ENCODE measurements at regions not wholly inside any gene's neighbourhood (a gene's known extent, or its start where the extent isn't known, plus 50 kb on each side); places are given as distances from the start of the nearest gene placed in this dataset.

GRCh38 chr5:101935086-101935485 is 361.0 kb downstream of the SLCO4C1 start:
- no peak for DNase-seq
- Histone ChIP-seq H4K5ac (ENCODE audit: insufficient read length, low read depth, low read length) (no peak overlapping the region), H3K4ac (ENCODE audit: low read depth, low read length) (no peak overlapping the region), H2BK20ac (ENCODE audit: low read depth, low read length, poor library complexity, severe bottlenecking) (no peak overlapping the region), H4K20me1 (ENCODE audit: control insufficient read depth, insufficient read depth, insufficient read length) (no peaks in the 10 kb centered on the region), H3K4me1 (ENCODE audit: insufficient read depth, low read length) (no peaks in the 10 kb centered on the region), H3K4me2 (ENCODE audit: insufficient read depth, insufficient read length, low read length) (no peak overlapping the region), H3K23me2 (ENCODE audit: insufficient read length, low read depth, low read length, poor library complexity, severe bottlenecking) (no peaks in the 10 kb centered on the region), H2AK5ac (ENCODE audit: insufficient read length, low read length) (no peak overlapping the region), H3K27ac (ENCODE audit: insufficient read length, low read depth, low read length) (no peak overlapping the region), H2BK5ac (ENCODE audit: insufficient read length, low read length) (no peak overlapping the region), H2BK120ac (ENCODE audit: low read depth, low read length, poor library complexity, severe bottlenecking) (no peak overlapping the region), H3K9me3 (ENCODE audit: control insufficient read depth, low read depth, low read length) (no peaks in the 10 kb centered on the region), H3K9ac (ENCODE audit: extremely low read depth, insufficient read length, low read length) (no peak overlapping the region), H2AFZ (ENCODE audit: low read length) (no peak overlapping the region), H3K23ac (ENCODE audit: insufficient read length, low read depth, low read length) (no peak overlapping the region), H4K91ac (ENCODE audit: insufficient read length, low read depth, low read length) (no peak overlapping the region), H3K79me2 (ENCODE audit: insufficient read depth, low read length) (no peaks in the 10 kb centered on the region), H3K27me3 (ENCODE audit: insufficient read depth, low read length) (no peaks in the 10 kb centered on the region), H3K79me1 (ENCODE audit: insufficient read depth, low read depth, low read length, poor library complexity, severe bottlenecking) (no peaks in the 10 kb centered on the region), H2BK15ac (ENCODE audit: low read depth, low read length) (no peak overlapping the region), H3T11ph (ENCODE audit: low read length) (no peak overlapping the region), H2BK12ac (ENCODE audit: insufficient read length, low read depth, low read length) (no peak overlapping the region), H3K56ac (ENCODE audit: insufficient read length, low read depth, low read length) (no peak overlapping the region), H3K14ac (ENCODE audit: insufficient read depth, low read length) (no peak overlapping the region), H3K18ac (ENCODE audit: insufficient read length, low read depth, low read length) (no peak overlapping the region), H4K8ac (replicated peaks; ENCODE audit: insufficient read length, low read depth, low read length) (no peak overlapping the region)
- Mint-ChIP-seq H3K27me3 (ENCODE audit: low read depth) (peaks cover 2% of the 10 kb centered on the region), H3K9me3 (no peaks in the 10 kb centered on the region), H3K27ac (no peak overlapping the region), H3K36me3 (ENCODE audit: insufficient read depth in 1 of 3, low read depth in 3 of 3) (no peaks in the 10 kb centered on the region), H3K4me1 (no peaks in the 10 kb centered on the region), H3K4me3 (no peak overlapping the region)
- TF ChIP-seq CTCF (conservative IDR thresholded peaks at IDR 0.05): no peak

Data from H9 (cell line).